ENCODE measurements at regions not wholly inside any gene's neighbourhood (a gene's known extent, or its start where the extent isn't known, plus 50 kb on each side); places are given as distances from the start of the nearest gene placed in this dataset.

- TF ChIP-seq ZNF318 (CRISPR knock-in tag; IDR thresholded peaks at IDR 0.05) (no peak), KLF13 (CRISPR knock-in tag; IDR thresholded peaks at IDR 0.05) (no peak), EZH2 (conservative IDR thresholded peaks at IDR 0.05; ENCODE audit: low read depth, low read length) (no peak), ZMYM2 (CRISPR knock-in tag; IDR thresholded peaks at IDR 0.05) (0 out of 2 replicates have a peak, but pooled peaks have one; percentile 52), MED1 (CRISPR knock-in tag; IDR thresholded peaks at IDR 0.05) (peak; percentile 76), NFE2 (CRISPR knock-in tag; IDR thresholded peaks at IDR 0.05) (no peak), HDAC2 (CRISPR knock-in tag; IDR thresholded peaks at IDR 0.05) (peak; percentile 99), RCOR2 (CRISPR knock-in tag; IDR thresholded peaks at IDR 0.05) (peak; percentile 97), CHD4 (IDR thresholded peaks at IDR 0.05; ENCODE audit: borderline replicate concordance, low read length) (no peak), ZFP90 (CRISPR knock-in tag; IDR thresholded peaks at IDR 0.05; ENCODE audit: borderline replicate concordance) (0 out of 2 replicates have a peak, but pooled peaks have one; percentile 12)
- TF ChIP-seq, protein P1, sequence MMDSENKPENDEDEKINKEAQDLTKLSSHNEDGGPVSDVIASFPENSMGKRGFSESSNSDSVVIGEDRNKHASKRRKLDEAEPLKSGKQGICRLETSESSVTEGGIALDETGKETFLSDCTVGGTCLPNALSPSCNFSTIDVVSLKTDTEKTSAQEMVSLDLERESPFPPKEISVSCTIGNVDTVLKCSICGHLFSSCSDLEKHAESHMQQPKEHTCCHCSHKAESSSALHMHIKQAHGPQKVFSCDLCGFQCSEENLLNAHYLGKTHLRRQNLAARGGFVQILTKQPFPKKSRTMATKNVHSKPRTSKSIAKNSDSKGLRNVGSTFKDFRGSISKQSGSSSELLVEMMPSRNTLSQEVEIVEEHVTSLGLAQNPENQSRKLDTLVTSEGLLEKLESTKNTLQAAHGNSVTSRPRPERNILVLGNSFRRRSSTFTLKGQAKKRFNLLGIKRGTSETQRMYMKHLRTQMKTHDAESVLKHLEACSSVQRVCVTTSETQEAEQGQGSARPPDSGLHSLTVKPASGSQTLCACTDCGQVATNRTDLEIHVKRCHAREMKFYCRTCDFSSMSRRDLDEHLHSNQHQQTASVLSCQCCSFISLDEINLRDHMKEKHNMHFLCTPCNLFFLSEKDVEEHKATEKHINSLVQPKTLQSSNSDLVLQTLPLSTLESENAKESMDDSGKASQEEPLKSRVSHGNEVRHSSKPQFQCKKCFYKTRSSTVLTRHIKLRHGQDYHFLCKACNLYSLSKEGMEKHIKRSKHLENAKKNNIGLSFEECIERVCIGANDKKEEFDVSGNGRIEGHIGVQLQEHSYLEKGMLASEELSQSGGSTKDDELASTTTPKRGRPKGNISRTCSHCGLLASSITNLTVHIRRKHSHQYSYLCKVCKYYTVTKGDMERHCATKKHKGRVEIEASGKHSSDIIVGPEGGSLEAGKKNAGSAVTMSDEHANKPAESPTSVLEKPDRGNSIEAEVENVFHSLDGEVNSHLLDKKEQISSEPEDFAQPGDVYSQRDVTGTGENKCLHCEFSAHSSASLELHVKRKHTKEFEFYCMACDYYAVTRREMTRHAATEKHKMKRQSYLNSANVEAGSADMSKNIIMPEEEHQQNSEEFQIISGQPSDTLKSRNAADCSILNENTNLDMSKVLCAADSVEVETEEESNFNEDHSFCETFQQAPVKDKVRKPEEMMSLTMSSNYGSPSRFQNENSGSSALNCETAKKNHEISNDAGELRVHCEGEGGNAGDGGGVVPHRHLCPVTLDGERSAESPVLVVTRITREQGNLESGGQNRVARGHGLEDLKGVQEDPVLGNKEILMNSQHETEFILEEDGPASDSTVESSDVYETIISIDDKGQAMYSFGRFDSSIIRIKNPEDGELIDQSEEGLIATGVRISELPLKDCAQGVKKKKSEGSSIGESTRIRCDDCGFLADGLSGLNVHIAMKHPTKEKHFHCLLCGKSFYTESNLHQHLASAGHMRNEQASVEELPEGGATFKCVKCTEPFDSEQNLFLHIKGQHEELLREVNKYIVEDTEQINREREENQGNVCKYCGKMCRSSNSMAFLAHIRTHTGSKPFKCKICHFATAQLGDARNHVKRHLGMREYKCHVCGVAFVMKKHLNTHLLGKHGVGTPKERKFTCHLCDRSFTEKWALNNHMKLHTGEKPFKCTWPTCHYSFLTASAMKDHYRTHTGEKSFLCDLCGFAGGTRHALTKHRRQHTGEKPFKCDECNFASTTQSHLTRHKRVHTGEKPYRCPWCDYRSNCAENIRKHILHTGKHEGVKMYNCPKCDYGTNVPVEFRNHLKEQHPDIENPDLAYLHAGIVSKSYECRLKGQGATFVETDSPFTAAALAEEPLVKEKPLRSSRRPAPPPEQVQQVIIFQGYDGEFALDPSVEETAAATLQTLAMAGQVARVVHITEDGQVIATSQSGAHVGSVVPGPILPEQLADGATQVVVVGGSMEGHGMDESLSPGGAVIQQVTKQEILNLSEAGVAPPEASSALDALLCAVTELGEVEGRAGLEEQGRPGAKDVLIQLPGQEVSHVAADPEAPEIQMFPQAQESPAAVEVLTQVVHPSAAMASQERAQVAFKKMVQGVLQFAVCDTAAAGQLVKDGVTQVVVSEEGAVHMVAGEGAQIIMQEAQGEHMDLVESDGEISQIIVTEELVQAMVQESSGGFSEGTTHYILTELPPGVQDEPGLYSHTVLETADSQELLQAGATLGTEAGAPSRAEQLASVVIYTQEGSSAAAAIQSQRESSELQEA (CRISPR knock-in tag; IDR thresholded peaks at IDR 0.05; ENCODE audit: not compliant biosample characterization): no peak
Observed at GRCh38 chr9:115495052-115495635, 377.2 kb upstream of the TNC start (continued).
